ENCODE measurements at regions not wholly inside any gene's neighbourhood (a gene's known extent, or its start where the extent isn't known, plus 50 kb on each side); places are given as distances from the start of the nearest gene placed in this dataset.

- TF ChIP-seq CTCF (IDR thresholded peaks at IDR 0.05; ENCODE audit: low read depth, low read length) (no peak), EZH2phosphoT487 (IDR thresholded peaks at IDR 0.05; ENCODE audit: low read depth) (no peak)
These were observed 62.4 kb downstream of the BARX1 start for GRCh38 chr9:93892748-93893147.
